ENCODE measurements at regions not wholly inside any gene's neighbourhood (a gene's known extent, or its start where the extent isn't known, plus 50 kb on each side); places are given as distances from the start of the nearest gene placed in this dataset.

DNA sequence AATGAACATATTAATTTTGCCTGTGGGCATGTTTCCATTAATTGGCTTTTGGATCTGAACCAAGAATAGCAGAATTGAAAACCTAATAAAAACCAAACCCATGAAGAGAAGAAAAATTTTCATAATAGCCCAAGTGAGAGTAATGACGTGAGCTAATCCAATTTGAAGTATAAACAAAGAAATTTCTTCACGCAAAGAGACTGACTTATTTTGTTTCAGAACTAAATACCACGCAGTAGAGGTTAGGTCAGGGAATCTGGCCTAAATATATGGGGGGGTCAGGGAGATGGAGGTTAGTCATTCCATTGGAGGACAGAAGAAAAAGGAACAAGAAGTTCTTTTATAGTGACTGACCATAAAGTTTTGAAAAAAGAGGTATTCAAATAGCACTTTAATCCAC lies 94.1 kb upstream of the CYP1B1 start:
- no CpG with 5 or more reads among the region's 3 CpGs for WGBS (ENCODE audit: extremely low coverage, insufficient read length, low lambda C conversion rate)

More for the DNA sequence above, 94.1 kb upstream of the CYP1B1 start:
- TF ChIP-seq, protein P1, sequence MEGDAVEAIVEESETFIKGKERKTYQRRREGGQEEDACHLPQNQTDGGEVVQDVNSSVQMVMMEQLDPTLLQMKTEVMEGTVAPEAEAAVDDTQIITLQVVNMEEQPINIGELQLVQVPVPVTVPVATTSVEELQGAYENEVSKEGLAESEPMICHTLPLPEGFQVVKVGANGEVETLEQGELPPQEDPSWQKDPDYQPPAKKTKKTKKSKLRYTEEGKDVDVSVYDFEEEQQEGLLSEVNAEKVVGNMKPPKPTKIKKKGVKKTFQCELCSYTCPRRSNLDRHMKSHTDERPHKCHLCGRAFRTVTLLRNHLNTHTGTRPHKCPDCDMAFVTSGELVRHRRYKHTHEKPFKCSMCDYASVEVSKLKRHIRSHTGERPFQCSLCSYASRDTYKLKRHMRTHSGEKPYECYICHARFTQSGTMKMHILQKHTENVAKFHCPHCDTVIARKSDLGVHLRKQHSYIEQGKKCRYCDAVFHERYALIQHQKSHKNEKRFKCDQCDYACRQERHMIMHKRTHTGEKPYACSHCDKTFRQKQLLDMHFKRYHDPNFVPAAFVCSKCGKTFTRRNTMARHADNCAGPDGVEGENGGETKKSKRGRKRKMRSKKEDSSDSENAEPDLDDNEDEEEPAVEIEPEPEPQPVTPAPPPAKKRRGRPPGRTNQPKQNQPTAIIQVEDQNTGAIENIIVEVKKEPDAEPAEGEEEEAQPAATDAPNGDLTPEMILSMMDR (conservative IDR thresholded peaks at IDR 0.05): no peak
- Histone ChIP-seq H4K5ac (ENCODE audit: insufficient read length, low read depth, low read length) (no peak overlapping the region), H3K18ac (ENCODE audit: insufficient read length, low read depth, low read length) (no peak overlapping the region), H4K91ac (ENCODE audit: insufficient read length, low read depth, low read length) (no peak overlapping the region), H2BK15ac (ENCODE audit: low read depth, low read length) (no peak overlapping the region), H4K20me1 (ENCODE audit: control insufficient read depth, insufficient read depth, insufficient read length) (no peaks in the 10 kb centered on the region), H2AK5ac (ENCODE audit: insufficient read length, low read length) (no peak overlapping the region), H3K14ac (ENCODE audit: insufficient read depth, low read length) (no peak overlapping the region), H3K27me3 (ENCODE audit: insufficient read depth, low read length) (no peaks in the 10 kb centered on the region), H3K79me2 (ENCODE audit: insufficient read depth, low read length) (no peaks in the 10 kb centered on the region), H3K4me1 (ENCODE audit: insufficient read depth, low read length) (no peaks in the 10 kb centered on the region), H3K56ac (ENCODE audit: insufficient read length, low read depth, low read length) (no peak overlapping the region), H3K23me2 (ENCODE audit: insufficient read length, low read depth, low read length, poor library complexity, severe bottlenecking) (no peaks in the 10 kb centered on the region), H3K4me2 (ENCODE audit: insufficient read depth, insufficient read length, low read length) (no peak overlapping the region), H2AFZ (ENCODE audit: low read length) (no peak overlapping the region), H3K23ac (ENCODE audit: insufficient read length, low read depth, low read length) (no peak overlapping the region), H3K79me1 (ENCODE audit: insufficient read depth, low read depth, low read length, poor library complexity, severe bottlenecking) (no peaks in the 10 kb centered on the region), H2BK20ac (ENCODE audit: low read depth, low read length, poor library complexity, severe bottlenecking) (no peak overlapping the region), H2BK120ac (ENCODE audit: low read depth, low read length, poor library complexity, severe bottlenecking) (no peak overlapping the region), H2BK5ac (ENCODE audit: insufficient read length, low read length) (no peak overlapping the region), H2BK12ac (ENCODE audit: insufficient read length, low read depth, low read length) (no peak overlapping the region), H3T11ph (ENCODE audit: low read length) (no peak overlapping the region), H3K9me3 (ENCODE audit: control insufficient read depth, low read depth, low read length) (no peaks in the 10 kb centered on the region), H3K9ac (ENCODE audit: extremely low read depth, insufficient read length, low read length) (no peak overlapping the region), H3K4ac (ENCODE audit: low read depth, low read length) (no peak overlapping the region), H4K8ac (replicated peaks; ENCODE audit: insufficient read length, low read depth, low read length) (no peak overlapping the region), H3K27ac (ENCODE audit: insufficient read length, low read depth, low read length) (no peak overlapping the region)
- Mint-ChIP-seq H3K4me3 (no peak overlapping the region), H3K27me3 (ENCODE audit: low read depth) (peaks cover 5% of the 10 kb centered on the region; the same call in 1 of the 2 replicates), H3K4me1 (peaks cover 5% of the 10 kb centered on the region in 2 experiments; a peak in 1 of 4 replicates), H3K27ac (no peak overlapping the region), H3K36me3 (ENCODE audit: insufficient read depth in 1 of 3, low read depth in 3 of 3) (no peaks in the 10 kb centered on the region), H3K9me3 (no peaks in the 10 kb centered on the region; a peak in 1 of 5 replicates)
- DNase-seq: no peak
